ENCODE measurements at regions not wholly inside any gene's neighbourhood (a gene's known extent, or its start where the extent isn't known, plus 50 kb on each side); places are given as distances from the start of the nearest gene placed in this dataset.

GRCh38 chr2:67462738-67463496 lies 65.8 kb downstream of the ETAA1 start:
- Histone ChIP-seq H3K9me3 (no peaks in the 10 kb centered on the region), H3K27me3 (no peaks in the 10 kb centered on the region), H3K4me3 (no peak overlapping the region), H3K36me3 (no peaks in the 10 kb centered on the region), H3K27ac (no peak overlapping the region), H3K4me1 (no peaks in the 10 kb centered on the region)
- no peak for DNase-seq
- TF ChIP-seq CTCF (IDR thresholded peaks at IDR 0.05) (no peak), POLR2A (IDR thresholded peaks at IDR 0.05) (no peak)

GRCh38 chr2:67463810-67464209 lies 66.7 kb downstream of the ETAA1 start:
- no peaks in the 10 kb centered on the region for H3K27me3 ChIP-seq
- H3K4me1 ChIP-seq: no peaks in the 10 kb centered on the region
- H3K27ac ChIP-seq: no peak overlapping the region
- H3K4me3 ChIP-seq: no peak overlapping the region
- no peaks in the 10 kb centered on the region for H3K9me3 ChIP-seq
- TF ChIP-seq CTCF (IDR thresholded peaks at IDR 0.05): no peak
- no peak for TF ChIP-seq POLR2A (IDR thresholded peaks at IDR 0.05)
- no peaks in the 10 kb centered on the region for H3K36me3 ChIP-seq
- DNase-seq: no peak

- no peaks in the 10 kb centered on the region for H3K4me1 ChIP-seq
- TF ChIP-seq POLR2A (IDR thresholded peaks at IDR 0.05): no peak
- TF ChIP-seq CTCF (IDR thresholded peaks at IDR 0.05): no peak
- no peaks in the 10 kb centered on the region for H3K27me3 ChIP-seq
- no peaks in the 10 kb centered on the region for H3K36me3 ChIP-seq
- no peak overlapping the region for H3K27ac ChIP-seq
- no peaks in the 10 kb centered on the region for H3K9me3 ChIP-seq
- DNase-seq: no peak
- H3K4me3 ChIP-seq: no peak overlapping the region
These were observed 68.5 kb downstream of the ETAA1 start for GRCh38 chr2:67465623-67466022.

- TF ChIP-seq CTCF (IDR thresholded peaks at IDR 0.05): no peak
- no peak for TF ChIP-seq POLR2A (IDR thresholded peaks at IDR 0.05)
- no peaks in the 10 kb centered on the region for H3K4me1 ChIP-seq
- no peak overlapping the region for H3K4me3 ChIP-seq
- DNase-seq: no peak
- H3K27ac ChIP-seq: no peak overlapping the region
- H3K9me3 ChIP-seq: no peaks in the 10 kb centered on the region
- H3K27me3 ChIP-seq: no peaks in the 10 kb centered on the region
- H3K36me3 ChIP-seq: no peaks in the 10 kb centered on the region
These were observed 69.6 kb downstream of the ETAA1 start for GRCh38 chr2:67466734-67467133.

- Histone ChIP-seq H3K36me3 (no peaks in the 10 kb centered on the region), H3K9me3 (no peaks in the 10 kb centered on the region), H3K4me3 (no peak overlapping the region), H3K4me1 (peaks cover 0 to 2% (median 0%) of the 10 kb centered on the region in 4 donors), H3K27ac (no peak overlapping the region), H3K27me3 (no peaks in the 10 kb centered on the region)
- DNase-seq: no peak
- TF ChIP-seq POLR2A (IDR thresholded peaks at IDR 0.05) (no peak), CTCF (IDR thresholded peaks at IDR 0.05) (no peak)
These were observed 74.5 kb downstream of the ETAA1 start for GRCh38 chr2:67471681-67472080.
